HL-60 (cell line): ENCODE measurements at regions not wholly inside any gene's neighbourhood (a gene's known extent, or its start where the extent isn't known, plus 50 kb on each side); places are given as distances from the start of the nearest gene placed in this dataset.

Source experiments
- CTCF ChIP-seq: IDR thresholded peaks from one replicate; pipeline ENCODE4 v1.5.1; 2011; ENCODE audit warnings: low read length, control low read depth, inconsistent platforms; ENCODE audit not compliant: insufficient read depth
- GABPA ChIP-seq: IDR thresholded peaks from 2 replicates; pipeline ENCODE4 v1.6.1; 2012; ENCODE audit warnings: low read depth

- no peak for TF ChIP-seq CTCF
- TF ChIP-seq GABPA = no peak
Measured at GRCh38 chr11:116690611-116691010, 82.2 kb downstream of the BUD13 start.
